ENCODE measurements at regions not wholly inside any gene's neighbourhood (a gene's known extent, or its start where the extent isn't known, plus 50 kb on each side); places are given as distances from the start of the nearest gene placed in this dataset.

- Histone ChIP-seq H2AFZ (ENCODE audit: low read depth, low read length) (no peak overlapping the region), H3K4me3 (ENCODE audit: low read length) (no peak overlapping the region), H3K27me3 (ENCODE audit: insufficient read depth, low read length) (no peaks in the 10 kb centered on the region), H3K9me3 (ENCODE audit: low read length) (no peaks in the 10 kb centered on the region), H3K4me1 (ENCODE audit: insufficient read depth, low read length) (no peaks in the 10 kb centered on the region), H3K36me3 (ENCODE audit: insufficient read depth, low read length) (no peaks in the 10 kb centered on the region)
Observed at GRCh38 chr2:180722551-180723239, 257.7 kb upstream of the UBE2E3 start.

- H3K9me3 ChIP-seq (ENCODE audit: low read length), result no peaks in the 10 kb centered on the region
- H3K4me3 ChIP-seq (ENCODE audit: low read length), result no peak overlapping the region
- H3K4me1 ChIP-seq (ENCODE audit: insufficient read depth, low read length), result no peaks in the 10 kb centered on the region
- H3K36me3 ChIP-seq (ENCODE audit: insufficient read depth, low read length), result no peaks in the 10 kb centered on the region
- H3K27me3 ChIP-seq (ENCODE audit: insufficient read depth, low read length), result no peaks in the 10 kb centered on the region
- no peak overlapping the region for H2AFZ ChIP-seq (ENCODE audit: low read depth, low read length)
Observed at GRCh38 chr2:180720829-180721228, 259.6 kb upstream of the UBE2E3 start.

GRCh38 chr2:180717588-180717987, 262.8 kb upstream of the UBE2E3 start:
- H3K9me3 ChIP-seq (ENCODE audit: low read length), result no peaks in the 10 kb centered on the region
- H3K36me3 ChIP-seq (ENCODE audit: insufficient read depth, low read length), result no peaks in the 10 kb centered on the region
- H3K27me3 ChIP-seq (ENCODE audit: insufficient read depth, low read length), result no peaks in the 10 kb centered on the region
- H3K4me1 ChIP-seq (ENCODE audit: insufficient read depth, low read length), result no peaks in the 10 kb centered on the region
- H2AFZ ChIP-seq (ENCODE audit: low read depth, low read length), result no peak overlapping the region
- H3K4me3 ChIP-seq (ENCODE audit: low read length), result no peak overlapping the region

GRCh38 chr2:180716186-180717180, 263.9 kb upstream of the UBE2E3 start:
- Histone ChIP-seq H3K27me3 (ENCODE audit: insufficient read depth, low read length) (no peaks in the 10 kb centered on the region), H3K36me3 (ENCODE audit: insufficient read depth, low read length) (no peaks in the 10 kb centered on the region), H3K4me3 (ENCODE audit: low read length) (no peak overlapping the region), H3K4me1 (ENCODE audit: insufficient read depth, low read length) (no peaks in the 10 kb centered on the region), H3K9me3 (ENCODE audit: low read length) (no peaks in the 10 kb centered on the region), H2AFZ (ENCODE audit: low read depth, low read length) (no peak overlapping the region)

- Histone ChIP-seq H3K4me3 (ENCODE audit: low read length) (no peak overlapping the region), H3K9me3 (ENCODE audit: low read length) (no peaks in the 10 kb centered on the region), H3K27me3 (ENCODE audit: insufficient read depth, low read length) (no peaks in the 10 kb centered on the region), H3K36me3 (ENCODE audit: insufficient read depth, low read length) (no peaks in the 10 kb centered on the region), H3K4me1 (ENCODE audit: insufficient read depth, low read length) (no peaks in the 10 kb centered on the region), H2AFZ (ENCODE audit: low read depth, low read length) (no peak overlapping the region)
Observed at GRCh38 chr2:180715044-180715443, 265.4 kb upstream of the UBE2E3 start.

- Histone ChIP-seq H3K9me3 (ENCODE audit: low read length) (no peaks in the 10 kb centered on the region), H2AFZ (ENCODE audit: low read depth, low read length) (no peak overlapping the region), H3K4me3 (ENCODE audit: low read length) (no peak overlapping the region), H3K27me3 (ENCODE audit: insufficient read depth, low read length) (no peaks in the 10 kb centered on the region), H3K36me3 (ENCODE audit: insufficient read depth, low read length) (no peaks in the 10 kb centered on the region), H3K4me1 (ENCODE audit: insufficient read depth, low read length) (no peaks in the 10 kb centered on the region)
Observed at GRCh38 chr2:180709392-180710145, 270.8 kb upstream of the UBE2E3 start.

GRCh38 chr2:180707884-180708205, 272.6 kb upstream of the UBE2E3 start:
- no peaks in the 10 kb centered on the region for H3K9me3 ChIP-seq (ENCODE audit: low read length)
- no peaks in the 10 kb centered on the region for H3K27me3 ChIP-seq (ENCODE audit: insufficient read depth, low read length)
- H3K4me3 ChIP-seq (ENCODE audit: low read length), result no peak overlapping the region
- no peaks in the 10 kb centered on the region for H3K36me3 ChIP-seq (ENCODE audit: insufficient read depth, low read length)
- H2AFZ ChIP-seq (ENCODE audit: low read depth, low read length), result no peak overlapping the region
- H3K4me1 ChIP-seq (ENCODE audit: insufficient read depth, low read length), result no peaks in the 10 kb centered on the region

GRCh38 chr2:180707175-180707883, 273.1 kb upstream of the UBE2E3 start:
- H3K4me1 ChIP-seq (ENCODE audit: insufficient read depth, low read length), result no peaks in the 10 kb centered on the region
- no peak overlapping the region for H3K4me3 ChIP-seq (ENCODE audit: low read length)
- H2AFZ ChIP-seq (ENCODE audit: low read depth, low read length), result no peak overlapping the region
- H3K9me3 ChIP-seq (ENCODE audit: low read length), result no peaks in the 10 kb centered on the region
- no peaks in the 10 kb centered on the region for H3K36me3 ChIP-seq (ENCODE audit: insufficient read depth, low read length)
- no peaks in the 10 kb centered on the region for H3K27me3 ChIP-seq (ENCODE audit: insufficient read depth, low read length)

- Histone ChIP-seq H3K9me3 (ENCODE audit: low read length) (no peaks in the 10 kb centered on the region), H3K4me1 (ENCODE audit: insufficient read depth, low read length) (no peaks in the 10 kb centered on the region), H3K4me3 (ENCODE audit: low read length) (no peak overlapping the region), H3K36me3 (ENCODE audit: insufficient read depth, low read length) (no peaks in the 10 kb centered on the region), H3K27me3 (ENCODE audit: insufficient read depth, low read length) (no peaks in the 10 kb centered on the region), H2AFZ (ENCODE audit: low read depth, low read length) (no peak overlapping the region)
Observed at GRCh38 chr2:180706694-180707093, 273.7 kb upstream of the UBE2E3 start.

- no peak overlapping the region for H2AFZ ChIP-seq (ENCODE audit: low read depth, low read length)
- no peak overlapping the region for H3K4me3 ChIP-seq (ENCODE audit: low read length)
- H3K36me3 ChIP-seq (ENCODE audit: insufficient read depth, low read length), result no peaks in the 10 kb centered on the region
- H3K27me3 ChIP-seq (ENCODE audit: insufficient read depth, low read length), result no peaks in the 10 kb centered on the region
- no peaks in the 10 kb centered on the region for H3K4me1 ChIP-seq (ENCODE audit: insufficient read depth, low read length)
- H3K9me3 ChIP-seq (ENCODE audit: low read length), result no peaks in the 10 kb centered on the region
Observed at GRCh38 chr2:180705551-180705950, 274.9 kb upstream of the UBE2E3 start.

GRCh38 chr2:180705122-180705521, 275.3 kb upstream of the UBE2E3 start:
- Histone ChIP-seq H3K36me3 (ENCODE audit: insufficient read depth, low read length) (no peaks in the 10 kb centered on the region), H2AFZ (ENCODE audit: low read depth, low read length) (no peak overlapping the region)

GRCh38 chr2:180699657-180700361, 280.6 kb upstream of the UBE2E3 start:
- H3K27me3 ChIP-seq (ENCODE audit: insufficient read depth, low read length), result no peaks in the 10 kb centered on the region
- H2AFZ ChIP-seq (ENCODE audit: low read depth, low read length), result no peak overlapping the region
- no peaks in the 10 kb centered on the region for H3K4me1 ChIP-seq (ENCODE audit: insufficient read depth, low read length)
- H3K4me3 ChIP-seq (ENCODE audit: low read length), result no peak overlapping the region
- H3K9me3 ChIP-seq (ENCODE audit: low read length), result no peaks in the 10 kb centered on the region
- no peaks in the 10 kb centered on the region for H3K36me3 ChIP-seq (ENCODE audit: insufficient read depth, low read length)

More at GRCh38 chr2:180705122-180705521, 275.3 kb upstream of the UBE2E3 start:
- no peaks in the 10 kb centered on the region for H3K27me3 ChIP-seq (ENCODE audit: insufficient read depth, low read length)
- no peaks in the 10 kb centered on the region for H3K9me3 ChIP-seq (ENCODE audit: low read length)
- H3K4me1 ChIP-seq (ENCODE audit: insufficient read depth, low read length), result no peaks in the 10 kb centered on the region
- H3K4me3 ChIP-seq (ENCODE audit: low read length), result no peak overlapping the region

Measured in neuron (in vitro differentiated cells).